HG03460 (cell line): ENCODE measurements at regions not wholly inside any gene's neighbourhood (a gene's known extent, or its start where the extent isn't known, plus 50 kb on each side); places are given as distances from the start of the nearest gene placed in this dataset.
"Not testable (repeated sequence)": the region's sequence is repeated elsewhere in the genome, so short reads cannot be mapped to it uniquely, and the experiment has no call there.

Experiments used
- ATAC-seq: cut with Tn5 transposase; IDR thresholded peaks from one replicate; pipeline ENCODE4 v1.9.1; 2021; ENCODE audit not compliant: unreplicated experiment

GRCh38 chr15:93770788-93771187 lies 460.6 kb upstream of the MCTP2 start:
- no peak for ATAC-seq

- ATAC-seq = no peak
Observed at GRCh38 chr15:93762036-93762435, 469.3 kb upstream of the MCTP2 start.

GRCh38 chr15:93759629-93760028 lies 471.7 kb upstream of the MCTP2 start:
- no peak for ATAC-seq

- no peak for ATAC-seq
Observed at GRCh38 chr15:93758824-93759223, 472.5 kb upstream of the MCTP2 start.

GRCh38 chr15:93748710-93749109 lies 482.7 kb upstream of the MCTP2 start:
- no peak for ATAC-seq

- ATAC-seq = not testable (repeated sequence)
Observed at GRCh38 chr15:93734976-93735375, 496.4 kb upstream of the MCTP2 start.

DNA sequence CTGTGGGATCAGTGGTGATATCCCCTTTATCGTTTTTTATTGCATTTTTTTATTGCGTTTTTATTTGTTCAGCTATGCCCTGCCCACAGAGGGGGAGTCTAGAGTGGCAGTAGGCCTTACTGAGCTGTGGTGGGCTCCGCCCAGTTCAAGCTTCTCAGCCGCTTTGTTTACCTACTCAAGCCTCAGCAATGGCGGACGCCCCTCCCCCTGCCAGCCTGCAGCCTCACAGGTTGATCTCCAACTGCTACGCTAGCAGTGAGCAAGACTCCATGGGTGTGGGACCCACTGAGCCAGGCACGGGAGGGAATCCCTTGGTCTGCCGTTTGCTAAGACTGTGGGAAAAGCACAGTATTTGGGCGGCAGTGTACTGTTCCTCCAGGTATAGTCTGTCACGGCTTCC lies 500.6 kb upstream of the MCTP2 start:
- no peak for ATAC-seq

DNA sequence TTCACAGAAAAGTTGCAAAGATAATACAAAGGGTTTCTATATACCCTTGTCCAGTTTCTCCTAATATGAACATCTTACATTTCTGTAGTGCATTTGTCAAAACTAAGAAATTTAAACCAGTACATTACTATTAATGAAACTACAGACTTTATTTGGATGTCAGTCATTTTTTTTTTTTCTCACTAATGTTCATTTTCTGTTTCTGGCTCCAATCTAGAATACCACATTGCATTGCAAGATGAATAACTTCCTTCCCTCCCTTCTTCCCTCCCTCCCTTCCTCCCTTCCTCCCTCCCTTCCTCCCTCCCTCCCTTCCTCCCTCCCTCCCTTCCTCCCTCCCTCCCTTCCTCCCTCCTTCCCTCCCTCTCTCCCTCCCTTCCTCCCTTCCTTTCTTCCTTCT lies 509.2 kb upstream of the MCTP2 start:
- no peak for ATAC-seq

GRCh38 chr15:93720607-93721006 lies 510.8 kb upstream of the MCTP2 start:
- no peak for ATAC-seq

GRCh38 chr15:93719921-93720351 lies 511.4 kb upstream of the MCTP2 start:
- no peak for ATAC-seq

DNA sequence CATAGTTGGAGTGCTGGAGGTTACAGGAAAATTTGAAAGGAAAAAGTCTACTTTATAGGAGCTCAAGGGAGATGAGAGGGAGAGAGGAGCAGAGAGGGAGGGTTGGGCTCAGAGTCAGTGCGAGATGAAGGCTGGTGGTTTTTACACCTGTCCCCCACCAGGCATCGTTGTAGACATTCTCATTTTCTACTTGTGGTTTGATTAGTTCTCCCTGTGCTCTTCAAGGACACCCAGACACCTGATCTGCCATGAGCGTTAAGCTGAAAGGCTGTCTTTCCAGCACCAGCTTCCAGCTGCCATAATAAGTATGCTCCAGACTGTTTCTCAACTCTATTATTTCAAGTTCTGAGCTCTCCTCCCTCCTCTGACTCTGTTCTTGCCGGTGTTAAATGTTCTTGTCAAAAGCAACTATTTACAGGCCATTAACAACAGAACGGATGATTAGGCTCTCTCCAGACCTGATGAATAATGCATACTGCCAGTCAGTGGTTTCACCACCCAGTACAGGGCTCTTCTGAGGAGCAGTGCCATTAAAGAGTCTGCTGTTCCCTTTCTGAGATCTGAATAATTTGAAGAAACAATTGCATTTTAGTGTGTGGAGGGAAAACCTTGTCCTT lies 514.6 kb upstream of the MCTP2 start:
- ATAC-seq = no peak

GRCh38 chr15:93709708-93710107 lies 521.7 kb upstream of the MCTP2 start:
- no peak for ATAC-seq

DNA sequence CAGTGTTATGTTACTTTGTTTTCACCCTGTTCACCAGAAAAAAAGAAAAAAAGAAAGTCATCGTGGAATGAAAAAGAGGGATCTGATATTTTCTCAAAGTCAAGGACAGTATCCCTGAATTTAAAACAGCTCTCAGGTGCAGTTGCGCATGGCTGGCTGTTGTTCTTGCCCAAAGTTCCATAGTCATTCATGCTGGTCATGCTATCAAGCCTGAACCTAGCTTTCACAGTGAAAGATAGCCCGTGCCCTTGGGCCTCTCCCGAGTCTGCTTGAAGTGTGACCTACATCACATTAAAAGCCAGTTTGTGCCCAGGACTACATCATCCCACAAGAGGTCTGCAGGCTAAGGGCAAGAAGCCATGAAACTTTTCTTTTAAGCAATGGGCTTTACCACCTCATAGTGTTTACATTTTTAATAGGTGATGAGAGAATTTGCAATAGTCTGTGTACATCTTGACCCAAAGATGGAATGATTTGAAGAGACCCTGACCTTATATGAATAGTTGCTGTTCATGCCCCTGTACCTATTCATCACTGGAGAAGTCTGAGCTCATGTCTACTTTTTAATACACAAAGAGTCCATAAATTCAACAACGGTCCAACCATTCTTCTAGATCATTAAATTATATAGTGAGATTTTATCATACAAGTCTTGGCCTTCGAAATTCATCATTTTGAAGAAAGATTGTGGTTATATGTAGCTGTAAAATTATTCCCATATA lies 522.5 kb upstream of the MCTP2 start:
- no peak for ATAC-seq

DNA sequence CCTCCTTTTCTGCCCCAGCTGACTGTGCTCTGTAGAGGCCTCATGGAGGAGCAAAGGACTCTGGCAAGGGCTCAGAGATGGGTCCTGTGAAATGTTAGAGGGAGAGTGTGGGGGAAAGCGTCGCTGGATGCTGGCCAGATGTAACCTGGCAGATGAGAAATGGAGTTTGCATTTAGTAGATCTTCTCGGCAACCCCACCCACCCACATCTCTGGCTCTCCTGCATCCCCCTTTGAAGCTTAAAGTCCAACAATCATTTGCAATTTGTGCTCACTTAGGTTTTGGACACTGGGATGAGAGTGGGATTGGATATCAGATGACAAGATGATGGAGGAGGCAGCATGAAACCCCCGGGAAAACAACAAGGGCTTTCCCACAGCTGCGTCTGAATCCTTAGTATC lies 523.6 kb upstream of the MCTP2 start:
- ATAC-seq = no peak

DNA sequence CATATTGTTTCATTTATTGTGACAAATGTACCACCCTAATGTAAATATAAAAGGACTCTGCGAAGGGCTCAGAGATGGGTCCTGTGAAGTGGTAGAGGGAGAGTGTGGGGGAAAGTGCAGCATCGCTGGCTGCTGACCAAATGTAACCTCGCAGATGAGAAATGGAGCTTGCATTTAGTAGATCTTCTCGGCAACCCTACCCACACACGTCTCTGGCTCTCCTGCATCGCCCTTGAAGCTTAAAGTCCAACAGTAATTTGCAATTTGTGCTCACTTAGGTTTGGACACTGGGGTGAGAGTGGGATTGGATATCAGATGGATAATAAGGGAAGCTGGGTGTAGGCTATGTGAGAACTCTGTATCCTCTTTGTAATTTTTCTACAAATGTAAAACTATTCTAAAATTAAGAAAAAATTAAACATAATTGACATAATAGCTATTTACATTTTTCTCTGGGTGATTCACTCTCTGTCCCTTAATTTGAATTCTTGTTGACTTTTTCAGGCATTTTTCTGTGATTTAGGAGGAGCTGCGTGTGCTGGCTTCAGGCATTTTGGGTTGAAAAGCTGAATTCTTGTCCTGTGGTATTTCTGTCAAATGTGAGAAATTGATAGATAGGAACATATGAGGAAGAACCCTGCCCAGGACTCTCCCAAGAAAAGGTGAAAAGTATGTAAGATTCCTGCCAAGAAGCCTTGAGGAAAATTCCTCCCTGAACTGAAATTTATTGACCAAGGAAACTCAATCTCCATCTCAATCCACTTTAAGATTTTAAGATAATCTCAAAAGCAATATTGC lies 524.7 kb upstream of the MCTP2 start:
- ATAC-seq = no peak

- ATAC-seq = no peak
Observed at GRCh38 chr15:93705753-93706455, 525.5 kb upstream of the MCTP2 start.

DNA sequence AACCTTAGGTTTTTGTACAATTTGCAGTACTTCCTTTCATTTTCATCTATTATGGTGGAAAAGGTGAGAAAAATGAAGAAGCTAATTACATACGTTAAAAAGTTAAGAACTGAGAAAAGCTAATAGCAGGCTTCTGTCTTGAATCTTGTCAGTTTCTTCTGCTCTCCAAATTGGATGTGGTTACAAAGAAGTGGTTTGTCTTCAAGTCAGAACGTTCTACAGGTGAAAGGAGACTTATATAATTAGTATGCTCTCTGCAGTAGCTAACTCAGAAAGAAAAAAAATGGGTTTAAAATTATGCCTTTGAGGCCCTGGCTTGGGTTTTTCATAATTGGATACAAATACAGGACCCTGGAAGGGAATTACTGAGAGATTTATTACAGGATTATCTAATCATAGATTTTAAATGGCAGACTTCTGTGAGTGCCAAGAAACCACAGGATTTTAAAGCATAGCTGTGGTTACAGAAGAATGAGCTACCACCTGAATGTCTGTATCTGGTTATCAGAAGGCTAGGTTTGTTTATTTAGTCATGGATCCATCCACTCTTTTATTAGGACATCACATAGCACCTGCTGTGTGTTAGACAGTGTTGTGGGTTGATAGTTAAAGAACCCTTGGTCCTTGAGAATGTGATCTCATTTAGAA lies 528.1 kb upstream of the MCTP2 start:
- ATAC-seq = no peak

- ATAC-seq = no peak
Observed at GRCh38 chr15:93700051-93700450, 531.3 kb upstream of the MCTP2 start.

DNA sequence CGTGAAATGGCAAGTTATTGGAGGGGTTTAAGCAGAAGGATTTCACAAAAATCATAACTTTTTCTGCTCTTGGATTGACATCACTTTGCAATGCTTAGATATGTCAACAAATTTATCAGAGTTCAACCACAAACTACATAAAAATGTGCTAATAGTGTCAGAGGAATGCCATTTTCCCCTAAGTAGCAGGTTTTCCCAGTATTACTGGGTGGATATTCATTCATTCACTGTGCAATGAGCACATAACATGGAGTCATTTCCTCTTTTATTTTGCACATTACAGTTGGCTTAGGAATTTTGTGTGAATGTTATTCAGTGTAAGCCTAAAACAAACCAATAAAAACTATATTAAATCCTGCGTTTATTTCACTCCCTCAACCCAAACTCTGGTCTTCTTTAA lies 537.3 kb upstream of the MCTP2 start:
- no peak for ATAC-seq

GRCh38 chr15:93683651-93684050 lies 547.7 kb upstream of the MCTP2 start:
- ATAC-seq = no peak

- ATAC-seq = no peak
Observed at GRCh38 chr15:93671387-93671943, 559.9 kb upstream of the MCTP2 start.
